HG02981 (cell line): ENCODE measurements at regions not wholly inside any gene's neighbourhood (a gene's known extent, or its start where the extent isn't known, plus 50 kb on each side); places are given as distances from the start of the nearest gene placed in this dataset.
"Not testable (repeated sequence)": the region's sequence is repeated elsewhere in the genome, so short reads cannot be mapped to it uniquely, and the experiment has no call there.

Source experiments
- ATAC-seq: cut with Tn5 transposase; IDR thresholded peaks from one replicate; pipeline ENCODE4 v1.9.1; 2021; ENCODE audit warnings: mild to moderate bottlenecking, moderate library complexity; ENCODE audit not compliant: unreplicated experiment

GRCh38 chrX:65451663-65452062 lies 82.9 kb downstream of the LAS1L start:
- peak; percentile 82 for ATAC-seq

GRCh38 chrX:65420154-65420553 lies 114.4 kb downstream of the LAS1L start:
- no peak for ATAC-seq

GRCh38 chrX:65407662-65408061 lies 126.9 kb downstream of the LAS1L start:
- not testable (repeated sequence) for ATAC-seq

GRCh38 chrX:65407157-65407626 lies 127.4 kb downstream of the LAS1L start:
- ATAC-seq: no peak

DNA sequence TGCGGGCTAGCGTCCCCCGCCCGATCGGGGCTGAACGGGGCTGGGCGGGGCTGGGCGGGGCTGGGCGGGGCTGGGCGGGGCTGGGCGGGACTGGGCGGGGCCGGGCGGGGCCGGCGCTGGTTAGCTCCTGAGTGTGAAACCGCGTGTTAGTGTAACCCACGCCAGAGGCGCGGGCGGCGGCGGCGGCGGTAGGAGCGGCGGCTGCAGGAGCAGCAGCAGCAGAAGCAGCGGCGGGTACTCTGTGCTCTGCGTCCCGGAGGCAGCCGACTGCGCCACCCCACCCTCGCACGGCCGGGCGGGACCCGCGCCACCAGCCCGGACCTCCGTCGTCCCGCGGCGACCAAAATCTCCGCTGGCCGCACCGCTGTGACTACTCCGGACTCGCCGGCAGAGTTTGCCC lies 128.1 kb downstream of the LAS1L start:
- no peak for ATAC-seq

GRCh38 chrX:65392284-65392683 lies 142.3 kb downstream of the LAS1L start:
- no peak for ATAC-seq

- ATAC-seq: not testable (repeated sequence)
These were observed 145.5 kb downstream of the LAS1L start for GRCh38 chrX:65389120-65389519.
